ENCODE measurements at regions not wholly inside any gene's neighbourhood (a gene's known extent, or its start where the extent isn't known, plus 50 kb on each side); places are given as distances from the start of the nearest gene placed in this dataset.
"Not testable (repeated sequence)": the region's sequence is repeated elsewhere in the genome, so short reads cannot be mapped to it uniquely, and the experiment has no call there.

DNA sequence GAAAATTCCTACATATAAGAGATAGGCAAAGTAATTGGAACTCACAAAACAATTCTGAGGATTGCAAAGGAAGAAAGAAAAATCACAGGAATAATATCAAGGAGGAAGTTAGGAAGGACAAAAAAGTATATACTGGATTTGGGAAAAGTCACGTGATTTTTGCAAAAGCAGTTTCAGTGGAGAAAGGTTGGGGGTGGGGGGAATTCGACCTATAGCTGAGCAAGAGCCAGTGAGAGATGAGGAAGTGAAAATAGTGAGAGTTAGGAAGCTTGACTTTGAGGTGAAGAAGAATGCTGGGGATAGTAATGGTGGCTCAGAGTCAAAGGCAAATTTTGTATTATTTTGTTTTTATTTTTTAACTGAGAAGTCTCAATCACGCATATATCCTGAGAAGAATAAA lies 438.0 kb upstream of the PMFBP1 start:
- DNase-seq, result no peak
- intact Hi-C loops (cut with DNase I), result no loop called here

DNA sequence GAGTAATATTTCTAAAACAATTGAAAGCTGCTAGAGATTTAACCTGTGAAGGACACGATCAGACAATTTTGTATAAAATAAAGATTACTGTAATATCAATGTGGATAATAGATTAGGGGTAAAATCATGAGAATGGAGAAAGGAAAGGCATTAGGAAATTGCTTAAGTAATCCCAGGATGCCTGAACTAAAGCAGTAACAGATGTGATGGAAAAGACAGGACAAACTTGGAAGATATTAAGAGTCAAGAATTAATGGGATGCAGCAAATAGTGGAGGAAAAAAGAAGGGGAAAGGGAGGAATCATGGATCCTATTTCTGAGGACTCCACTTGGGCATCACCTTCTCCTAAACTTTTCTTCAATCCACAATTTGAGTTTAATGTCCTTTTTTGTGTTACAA lies 437.1 kb upstream of the PMFBP1 start:
- intact Hi-C loops (cut with DNase I), result no loop called here

DNA sequence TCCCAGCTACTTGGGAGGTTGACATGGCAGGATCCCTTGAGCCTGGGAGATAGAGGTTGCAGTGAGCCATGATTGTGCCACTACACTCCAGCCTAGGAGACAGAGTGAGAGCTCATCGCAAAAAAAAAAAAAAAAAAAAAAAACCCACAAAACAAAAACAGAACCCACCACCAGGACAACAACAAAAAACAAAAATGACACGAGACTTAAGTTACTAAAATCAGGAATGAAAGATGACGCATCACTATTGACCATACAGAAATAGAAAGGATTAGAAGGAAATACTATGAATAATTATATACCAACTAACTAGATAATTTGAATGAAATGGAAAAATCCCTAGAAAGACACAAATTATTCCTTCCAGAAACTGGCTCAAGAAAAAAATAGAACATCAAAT lies 432.4 kb upstream of the PMFBP1 start:
- intact Hi-C loops (cut with DNase I), result no loop called here
- DNase-seq, result no peak

More for the DNA sequence above, 437.1 kb upstream of the PMFBP1 start:
- DNase-seq, result no peak

DNA sequence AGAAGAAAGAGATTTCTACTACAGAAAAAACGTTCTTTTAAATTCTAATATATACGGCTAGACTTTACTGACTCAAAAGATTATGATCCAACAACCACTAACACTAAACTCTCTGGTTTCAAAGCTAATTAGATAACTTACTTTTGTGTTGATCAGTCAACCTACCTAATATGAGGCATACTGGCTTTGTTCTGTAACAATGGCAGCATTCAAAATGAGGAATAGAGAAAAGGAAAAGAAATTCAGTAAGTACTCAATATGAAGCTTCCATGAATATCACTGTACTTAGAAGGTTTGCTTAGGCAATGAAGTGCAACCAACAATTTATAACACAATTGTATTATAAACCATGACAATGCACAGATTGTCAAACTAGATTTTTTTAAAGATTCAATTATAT lies 430.5 kb upstream of the PMFBP1 start:
- DNase-seq, result no peak
- intact Hi-C loops (cut with DNase I), result no loop called here

DNA sequence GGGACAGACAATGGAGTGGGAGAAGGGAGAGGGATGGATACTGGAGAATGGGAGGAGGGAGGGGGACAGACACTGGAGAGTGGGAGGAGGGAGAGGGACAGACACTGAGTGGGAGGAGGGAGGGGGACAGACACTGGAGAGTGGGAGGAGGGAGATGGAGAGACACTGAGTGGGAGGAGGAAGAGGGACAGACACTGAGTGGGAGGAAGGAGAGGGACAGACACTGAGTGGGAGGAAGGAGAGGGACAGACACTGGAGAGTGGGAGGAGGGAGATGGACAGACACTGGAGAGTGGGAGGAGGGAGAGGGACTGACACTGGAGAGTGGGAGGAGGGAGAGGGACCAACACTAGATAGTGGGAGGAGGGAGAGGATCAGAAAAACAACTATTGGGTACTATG lies 426.7 kb upstream of the PMFBP1 start:
- no peak for DNase-seq

DNA sequence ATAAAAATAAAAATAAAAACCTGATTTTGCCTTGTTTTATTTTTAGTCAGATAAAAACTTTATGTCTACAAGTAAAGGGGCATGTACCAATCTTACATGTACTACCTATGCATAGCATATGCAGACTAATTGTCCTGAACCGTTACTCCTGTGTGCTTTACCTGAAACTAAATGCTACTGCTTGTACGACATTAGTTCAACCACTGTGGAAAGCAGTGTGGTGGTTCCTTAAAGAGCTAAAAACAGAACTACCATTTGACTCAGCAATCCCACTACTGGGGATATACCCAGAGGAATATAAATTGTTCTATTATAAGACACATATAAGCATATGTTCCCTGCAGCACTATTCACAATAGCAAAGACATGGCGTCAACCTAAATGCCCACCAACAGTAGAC lies 426.0 kb upstream of the PMFBP1 start:
- no peak for DNase-seq
- intact Hi-C loops (cut with DNase I), result no loop called here

More for the DNA sequence above, 426.7 kb upstream of the PMFBP1 start:
- intact Hi-C loops (cut with DNase I), result no loop called here

DNA sequence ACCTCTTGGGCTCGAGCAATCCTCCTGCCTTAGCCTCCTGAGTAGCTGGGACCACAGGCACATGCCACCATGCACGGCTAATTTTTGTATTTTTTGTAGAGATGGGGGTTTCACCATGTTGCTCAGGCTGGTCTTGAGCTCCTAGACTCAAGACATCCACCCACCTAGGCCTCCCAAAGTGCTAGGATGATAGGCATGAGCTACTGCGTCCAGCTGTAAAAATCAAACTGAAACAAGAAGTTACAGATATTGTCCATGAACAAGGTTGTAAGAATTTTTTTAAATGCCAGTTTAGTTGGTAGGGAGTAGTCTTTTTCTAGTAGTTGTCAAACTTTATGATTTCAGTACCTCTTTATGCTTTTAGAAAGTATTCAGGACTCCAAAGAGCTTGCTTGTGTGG lies 424.4 kb upstream of the PMFBP1 start:
- intact Hi-C loops (cut with DNase I), result no loop called here
- DNase-seq, result no peak

DNA sequence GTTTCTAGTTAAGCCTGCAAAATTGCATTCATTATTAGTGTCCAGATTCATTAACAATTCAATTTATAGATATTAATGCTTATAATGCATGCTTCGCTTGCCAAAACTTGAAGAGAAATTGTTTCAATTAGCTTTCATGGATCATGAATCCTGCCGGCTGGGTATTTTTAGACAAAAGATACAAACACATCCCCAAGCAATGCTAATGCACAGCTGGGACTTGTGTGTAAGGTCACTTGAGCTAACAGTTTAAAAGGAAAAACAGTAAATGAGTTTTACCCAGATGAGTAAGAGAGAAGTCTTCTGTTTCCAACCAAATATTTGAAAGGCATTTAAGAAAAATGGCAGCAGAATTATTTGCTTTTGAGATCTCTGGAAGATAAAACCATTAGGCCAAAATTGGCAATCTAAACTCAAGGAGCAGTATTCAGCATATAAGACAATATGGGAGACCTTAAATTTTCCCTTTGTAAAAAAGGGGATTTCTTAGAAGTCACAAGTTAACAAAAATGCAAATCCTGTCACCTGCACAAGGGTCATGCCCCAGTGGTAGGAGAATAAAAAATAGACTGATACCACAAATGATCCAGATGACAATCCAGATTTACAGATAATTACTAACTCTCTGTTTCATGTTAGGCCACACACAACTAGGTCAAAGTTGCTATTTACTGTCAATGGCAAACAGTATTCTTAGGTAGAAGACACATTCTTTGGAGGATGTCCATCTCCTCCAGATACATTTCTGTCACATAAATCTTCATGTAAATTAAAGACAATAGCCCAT lies 418.4 kb upstream of the PMFBP1 start:
- no peak for DNase-seq
- intact Hi-C loops (cut with DNase I), result no loop called here

DNA sequence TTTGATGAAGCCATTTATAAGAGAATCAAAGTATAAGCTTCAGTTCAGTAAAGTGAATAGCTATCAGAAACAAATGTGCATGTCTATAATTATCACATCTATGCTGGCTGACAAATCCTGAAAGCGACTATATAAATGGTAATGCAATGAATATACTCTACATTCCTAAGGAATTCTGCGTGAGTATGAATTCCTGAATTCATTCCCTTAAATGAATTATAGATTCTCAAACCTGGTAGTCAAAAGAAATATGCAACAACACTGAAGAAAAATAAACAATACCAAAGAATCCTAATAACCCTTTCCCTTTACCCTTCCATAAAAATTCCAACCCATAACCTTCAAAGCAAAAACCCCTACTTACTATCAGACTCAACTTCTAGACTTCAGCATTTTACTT lies 416.6 kb upstream of the PMFBP1 start:
- DNase-seq, result no peak
- intact Hi-C loops (cut with DNase I), result no loop called here

DNA sequence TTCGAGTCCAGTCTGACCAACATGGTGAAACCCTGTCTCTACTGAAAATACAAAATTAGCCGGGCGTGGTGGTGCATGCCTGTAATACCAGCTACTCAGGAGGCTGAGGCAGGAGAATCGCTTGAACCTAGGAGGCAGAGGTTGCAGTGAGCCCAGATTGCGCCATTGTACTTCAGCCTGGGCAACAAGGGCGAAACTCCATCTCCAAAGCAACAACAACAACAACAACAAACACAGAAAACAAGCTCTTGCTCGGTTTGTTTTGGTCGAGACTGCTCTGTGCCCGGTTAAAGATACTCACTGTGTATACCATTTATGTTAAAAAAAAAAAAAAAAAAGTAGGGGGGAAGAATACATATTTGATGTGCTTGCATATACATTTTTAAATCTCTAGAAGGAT lies 406.1 kb upstream of the PMFBP1 start:
- intact Hi-C loops (cut with DNase I); DNase-seq: not testable (repeated sequence)

DNA sequence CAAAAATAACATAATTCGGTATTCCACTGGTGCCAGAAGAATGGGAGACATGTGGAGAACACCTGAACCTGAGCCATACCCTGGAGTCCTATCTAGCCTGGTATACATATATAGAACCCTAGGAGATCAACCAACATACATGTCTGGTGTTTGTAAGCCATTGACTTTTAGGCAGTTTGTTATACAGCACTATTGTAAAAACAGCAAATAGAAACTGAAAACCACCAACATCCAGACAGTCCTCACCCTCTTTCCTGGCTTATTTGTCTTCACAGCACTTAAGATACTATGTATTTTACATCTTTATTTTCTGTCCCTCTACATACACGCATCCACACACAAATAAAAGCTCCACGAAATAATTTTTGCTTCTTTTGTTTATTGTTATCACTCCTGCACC lies 404.2 kb upstream of the PMFBP1 start:
- DNase-seq, result no peak
- intact Hi-C loops (cut with DNase I), result no loop called here

DNA sequence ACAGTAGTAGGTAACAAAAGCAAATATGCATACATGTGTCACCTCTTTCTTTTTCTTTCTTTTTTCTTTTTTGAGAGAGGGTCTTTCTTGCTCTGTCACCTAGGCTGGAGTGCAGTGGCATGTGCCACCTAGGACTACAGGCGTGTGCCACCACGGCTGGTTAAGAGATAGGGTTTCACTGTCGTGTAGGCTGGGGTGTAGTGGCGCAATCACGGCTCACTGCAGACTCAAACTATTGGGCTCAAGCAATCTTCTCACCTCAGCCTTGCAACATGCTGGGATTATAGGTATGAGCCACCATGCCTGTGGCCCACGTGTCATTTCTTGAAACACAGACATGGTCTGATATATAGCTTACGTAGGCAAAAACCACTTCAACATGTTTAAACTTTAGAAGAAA lies 397.7 kb upstream of the PMFBP1 start:
- DNase-seq, result no peak
- intact Hi-C loops (cut with DNase I), result no loop called here

DNA sequence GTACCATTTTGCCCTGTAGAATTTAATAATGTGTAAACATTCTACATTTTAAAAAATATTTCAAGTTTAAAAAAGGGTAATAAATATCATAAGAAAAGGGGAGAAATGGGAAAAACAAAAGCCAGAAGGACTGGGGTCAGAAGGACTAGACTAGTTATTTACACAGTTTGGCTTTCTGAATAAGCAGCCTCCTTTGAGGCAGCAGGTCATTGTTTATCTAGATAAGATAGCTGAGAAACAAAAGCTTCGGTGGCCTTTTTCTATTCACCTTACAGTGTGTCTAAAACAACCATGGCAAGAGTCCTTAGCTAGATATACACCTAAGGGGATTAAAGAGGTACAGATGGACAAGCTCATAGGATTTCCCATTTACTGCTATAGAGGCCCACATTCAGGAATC lies 396.5 kb upstream of the PMFBP1 start:
- intact Hi-C loops (cut with DNase I), result no loop called here

DNA sequence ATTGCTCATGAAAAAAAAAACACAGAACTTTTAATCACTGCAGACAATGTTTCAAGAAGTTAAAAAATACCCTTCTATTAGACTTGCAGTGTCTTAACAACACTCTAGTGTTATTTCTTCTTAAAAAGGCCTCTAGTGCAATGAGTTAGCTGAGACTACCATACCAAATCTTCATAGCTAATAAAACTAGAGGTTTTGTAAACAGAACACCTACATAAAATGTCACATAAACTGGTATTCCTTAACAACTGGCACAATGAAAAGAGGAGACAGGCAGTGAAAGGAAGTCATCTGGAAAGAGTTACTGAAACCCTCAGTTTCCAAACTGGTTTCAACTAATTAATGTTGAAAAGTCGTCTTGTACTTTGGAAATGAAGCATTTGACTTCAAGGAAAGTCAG lies 394.2 kb upstream of the PMFBP1 start:
- intact Hi-C loops (cut with DNase I), result no loop called here
- DNase-seq, result no peak

More for the DNA sequence above, 396.5 kb upstream of the PMFBP1 start:
- DNase-seq, result no peak

DNA sequence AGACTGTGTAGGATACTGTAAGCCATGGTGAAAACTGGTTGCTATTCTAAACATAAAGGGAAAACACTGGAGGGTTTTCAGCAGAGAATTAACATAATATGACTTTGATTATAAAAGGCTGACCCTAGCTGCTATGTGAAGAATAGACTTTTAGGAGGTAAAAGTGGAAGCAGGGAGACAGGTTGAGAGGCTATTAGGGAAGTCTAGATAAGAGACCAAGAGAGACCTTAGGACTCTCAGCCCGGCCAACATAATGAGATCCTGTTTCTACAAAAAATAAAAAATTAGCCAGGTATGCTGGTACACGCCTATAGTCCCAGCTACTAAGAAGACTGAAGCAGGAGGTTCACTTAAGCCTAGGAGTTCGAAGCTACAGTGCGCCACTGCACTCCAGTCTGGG lies 393.2 kb upstream of the PMFBP1 start:
- intact Hi-C loops (cut with DNase I), result no loop called here
- DNase-seq, result no peak

DNA sequence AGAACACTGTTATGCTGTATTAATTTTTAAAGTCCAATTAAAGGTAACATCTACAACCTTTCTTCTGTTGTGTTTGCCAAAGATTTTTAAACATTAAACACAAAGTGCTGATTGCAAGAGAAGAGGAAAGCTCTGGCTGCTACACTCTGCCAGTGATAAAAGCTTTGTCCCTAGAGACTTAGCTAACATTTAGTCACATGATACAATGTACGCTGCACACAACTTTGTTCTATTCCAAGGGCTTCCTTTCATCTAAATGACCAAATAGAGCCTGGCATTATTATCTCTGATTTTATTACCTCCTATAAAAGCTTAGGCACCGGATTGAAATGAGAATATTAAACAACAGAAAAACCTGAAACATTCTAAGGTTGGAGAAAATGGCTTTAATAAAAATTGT lies 388.7 kb upstream of the PMFBP1 start:
- no peak for DNase-seq
- intact Hi-C loops (cut with DNase I), result no loop called here

DNA sequence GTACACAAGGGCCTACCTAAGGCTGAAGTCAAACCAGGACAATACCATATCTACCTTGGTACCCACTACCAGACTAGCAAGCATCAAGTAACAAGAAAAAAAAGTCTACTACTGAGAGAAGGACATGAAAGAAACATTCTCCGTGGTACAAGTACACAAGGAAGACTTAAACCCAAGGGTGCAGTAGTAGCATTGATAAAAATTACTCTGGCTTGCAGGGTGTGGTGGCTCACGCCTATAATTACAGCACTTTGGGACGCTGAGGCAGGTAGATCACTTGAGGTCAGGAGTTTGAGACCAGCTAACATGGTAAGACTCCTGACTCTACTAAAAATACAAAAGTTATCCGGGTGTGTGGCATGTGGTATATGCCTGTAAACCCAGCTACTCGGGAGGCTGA lies 386.5 kb upstream of the PMFBP1 start:
- intact Hi-C loops (cut with DNase I), result no loop called here
- no peak for DNase-seq

DNA sequence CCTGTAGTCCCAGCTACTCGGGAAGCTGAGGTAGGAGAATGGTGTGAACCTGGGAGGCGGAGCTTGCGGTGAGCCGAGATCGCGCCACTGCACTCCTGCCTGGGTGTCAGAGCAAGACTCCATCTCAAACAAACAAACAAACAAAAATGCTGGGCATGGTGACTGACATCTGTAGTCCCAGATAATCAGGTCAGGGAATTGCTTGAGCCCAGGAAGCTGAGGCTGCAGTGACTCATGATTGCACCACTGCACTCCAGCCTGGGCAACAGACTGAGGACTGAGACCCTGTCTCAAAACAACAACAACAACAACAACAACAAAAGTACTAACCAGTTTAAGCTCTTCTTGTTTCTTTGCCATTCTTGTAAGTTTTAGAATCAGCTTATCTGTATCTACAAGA lies 383.0 kb upstream of the PMFBP1 start:
- intact Hi-C loops (cut with DNase I), result no loop called here
- DNase-seq, result no peak

DNA sequence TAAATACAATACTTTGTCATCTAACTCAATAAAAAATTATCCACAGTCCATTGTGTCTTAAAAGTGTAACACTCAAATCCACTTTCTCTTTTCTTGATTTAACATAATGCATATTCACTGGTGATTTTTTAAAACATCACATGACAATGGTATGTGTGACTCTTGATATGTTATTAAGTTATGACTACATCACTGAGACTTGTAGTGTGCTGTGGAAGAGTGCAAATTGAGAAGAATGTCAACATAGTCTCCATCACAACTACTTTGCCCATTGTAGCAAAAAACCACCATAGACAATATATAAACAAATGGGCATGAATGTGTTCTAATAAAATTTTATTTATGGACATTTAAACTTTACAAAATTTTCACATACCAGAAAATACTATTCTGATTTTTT lies 380.7 kb upstream of the PMFBP1 start:
- intact Hi-C loops (cut with DNase I), result no loop called here
- no peak for DNase-seq

DNA sequence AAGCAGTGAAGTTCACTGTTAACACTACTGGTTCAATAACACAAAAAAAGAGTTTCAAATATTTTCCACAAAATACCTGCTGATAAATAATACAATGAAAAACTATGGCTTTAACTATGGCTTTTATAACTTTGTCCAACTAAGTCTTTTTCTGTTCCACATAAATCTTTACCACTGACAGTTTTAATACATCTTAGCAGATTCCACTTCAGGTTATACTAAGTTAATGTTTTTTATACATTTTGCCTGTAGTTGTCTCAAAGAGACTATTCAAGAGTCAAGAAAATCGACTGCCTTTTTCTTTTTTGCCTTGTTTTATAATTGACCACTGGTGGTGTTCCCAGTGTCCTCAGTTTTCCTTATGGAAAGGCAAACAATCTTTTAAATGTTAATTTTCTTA lies 379.7 kb upstream of the PMFBP1 start:
- DNase-seq, result no peak
- intact Hi-C loops (cut with DNase I), result no loop called here

DNA sequence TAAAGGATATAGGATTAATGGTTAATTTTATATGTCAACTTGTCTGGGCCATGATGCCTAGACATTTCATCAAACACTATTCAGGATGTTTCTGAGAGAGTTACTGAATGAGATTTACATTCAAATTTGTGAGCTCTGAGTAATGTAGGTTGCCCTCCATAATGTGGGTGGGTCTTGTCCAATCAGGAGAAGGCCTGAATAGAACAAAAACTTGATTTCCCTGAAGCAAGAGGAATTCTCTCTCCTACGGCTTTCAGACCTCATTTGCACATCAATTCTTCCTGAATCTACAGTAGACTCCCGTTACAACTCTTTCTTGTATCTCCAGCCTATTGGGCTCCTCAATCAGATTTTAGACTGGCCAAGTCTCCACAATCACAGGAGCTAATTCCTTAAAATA lies 377.9 kb upstream of the PMFBP1 start:
- DNase-seq, result no peak
- intact Hi-C loops (cut with DNase I), result no loop called here

DNA sequence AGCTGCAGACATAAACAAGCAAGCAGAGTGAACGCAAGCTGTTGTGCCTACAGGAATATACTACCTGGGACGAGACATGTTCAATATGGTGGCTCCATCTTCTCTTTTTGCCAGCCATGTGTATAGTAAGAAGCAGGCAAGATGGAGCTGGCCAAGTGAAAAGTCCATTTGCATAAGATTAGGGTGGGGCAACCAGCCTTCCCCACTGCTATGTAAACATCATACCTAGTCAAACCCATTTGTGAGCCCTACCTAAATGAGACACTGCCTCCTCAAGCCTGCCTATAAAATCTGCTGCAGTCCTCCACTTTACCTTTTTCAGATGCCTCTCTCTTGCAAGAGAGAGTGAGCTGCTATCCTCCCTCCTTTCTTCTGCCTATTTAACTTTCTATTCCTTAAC lies 370.1 kb upstream of the PMFBP1 start:
- intact Hi-C loops (cut with DNase I), result no loop called here
- no peak for DNase-seq
